PFSK-1 (cell line): ENCODE measurements at regions not wholly inside any gene's neighbourhood (a gene's known extent, or its start where the extent isn't known, plus 50 kb on each side); places are given as distances from the start of the nearest gene placed in this dataset.

Experiments
- FOXP2 ChIP-seq: optimal IDR thresholded peaks from 2 replicates; pipeline ENCODE3; 2011; ENCODE audit warnings: borderline replicate concordance, control low read depth, inconsistent platforms; ENCODE audit not compliant: insufficient read depth; ENCODE audit errors: extremely low read length, extremely low read depth
- POLR2AphosphoS5 ChIP-seq: IDR thresholded peaks from 2 replicates; pipeline ENCODE4 v1.6.1; 2012; ENCODE audit warnings: low read depth, mild to moderate bottlenecking, control low read depth, low read length, moderate library complexity
- REST ChIP-seq, 2 experiments: IDR thresholded peaks; 2 replicates each; pipeline versions ENCODE4 v1.6.1 to v1.8.0; 2011 to 2012; ENCODE audit warnings: low read depth in 2 of 2, low read length in 2 of 2, control low read depth in 1 of 2, inconsistent platforms in 1 of 2, mild to moderate bottlenecking in 1 of 2, moderate library complexity in 1 of 2; ENCODE audit not compliant: insufficient read depth in 1 of 2
- SIN3A ChIP-seq: IDR thresholded peaks from 2 replicates; pipeline ENCODE4 v1.6.1; 2012; ENCODE audit warnings: mild to moderate bottlenecking, low read length, moderate library complexity, borderline replicate concordance; ENCODE audit not compliant: insufficient read depth
- TAF1 ChIP-seq: IDR thresholded peaks from 2 replicates; pipeline ENCODE4 v1.6.1; 2012; ENCODE audit warnings: low read length, control low read depth, borderline replicate concordance; ENCODE audit not compliant: insufficient read depth

- TF ChIP-seq SIN3A (no peak), TAF1 (no peak), POLR2AphosphoS5 (no peak), REST (IDR thresholded peaks at IDR 0.05; ENCODE audit: insufficient read depth in 1 of 2, low read depth in 2 of 2, low read length in 2 of 2) (no peak), FOXP2 (no peak)
Observed at GRCh38 chr19:28615546-28615916, 597.4 kb downstream of the UQCRFS1 start.

DNA sequence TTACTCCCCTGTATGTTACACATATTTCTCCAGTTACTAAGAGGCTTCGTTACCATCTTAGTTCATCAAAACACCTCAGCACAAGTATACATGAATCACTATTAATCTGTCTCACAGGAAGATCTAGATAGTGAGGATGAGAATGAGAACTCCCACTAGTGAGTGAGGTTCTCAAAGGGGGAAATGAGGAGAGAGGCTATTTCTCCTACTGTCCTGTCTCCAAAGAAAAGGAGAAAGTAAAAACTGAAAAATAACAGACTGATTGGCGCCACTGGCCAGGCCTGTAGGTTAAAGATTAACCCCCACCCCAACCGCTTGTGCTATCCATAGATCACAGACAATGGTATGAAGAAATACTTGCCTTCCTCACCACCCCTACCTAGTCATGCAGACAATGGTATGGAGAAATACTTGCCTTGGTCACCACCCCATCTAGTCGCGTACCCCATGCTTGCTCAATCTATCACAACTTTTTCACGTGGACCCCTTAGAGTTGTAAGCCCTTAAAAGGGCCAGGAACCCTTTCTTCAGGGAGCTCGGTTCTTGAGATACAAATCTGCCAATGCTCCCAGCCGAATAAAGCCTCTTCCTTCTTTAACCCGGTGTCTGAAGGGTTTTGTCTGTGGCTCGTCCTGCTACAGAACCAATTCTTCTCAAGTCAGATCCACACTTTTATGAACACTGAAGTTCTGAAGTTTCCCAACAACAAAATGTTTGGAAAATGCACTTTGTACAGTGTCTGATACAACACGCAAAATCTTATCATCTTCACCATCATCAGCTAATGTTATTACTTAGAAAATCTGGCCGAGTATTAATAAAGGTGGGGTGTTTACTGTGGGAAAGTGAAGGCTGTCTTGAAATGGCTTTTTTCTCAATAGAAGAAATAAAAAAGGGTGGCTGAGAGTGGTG lies 598.1 kb downstream of the UQCRFS1 start:
- TF ChIP-seq SIN3A = no peak
- TF ChIP-seq TAF1 = no peak
- TF ChIP-seq REST (IDR thresholded peaks at IDR 0.05; ENCODE audit: insufficient read depth in 1 of 2, low read depth in 2 of 2, low read length in 2 of 2) = no peak
- no peak for TF ChIP-seq FOXP2
- no peak for TF ChIP-seq POLR2AphosphoS5

DNA sequence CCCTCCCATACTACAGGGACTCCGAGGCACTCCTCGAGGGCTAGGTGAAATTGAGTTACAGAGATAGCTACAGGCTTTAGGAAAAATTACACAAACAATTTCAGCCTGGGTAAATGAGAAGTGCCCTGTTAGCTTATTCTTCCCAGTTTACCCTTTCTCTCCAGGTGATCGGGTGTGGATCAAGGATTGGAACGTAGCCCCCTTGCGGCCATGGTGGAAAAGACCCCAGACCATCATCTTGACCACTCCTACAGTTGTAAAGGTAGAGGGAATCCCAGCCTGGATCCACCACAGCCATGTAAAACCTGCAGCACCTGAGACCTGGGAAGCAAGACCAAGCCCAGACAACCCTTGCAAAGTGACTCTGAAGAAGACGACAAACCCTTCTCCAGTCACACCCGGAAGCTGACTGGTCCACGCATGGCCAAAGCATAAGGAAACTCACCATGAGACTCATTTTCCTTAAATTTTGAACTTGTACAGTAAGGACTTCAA lies 600.6 kb downstream of the UQCRFS1 start:
- TF ChIP-seq REST (IDR thresholded peaks at IDR 0.05; ENCODE audit: insufficient read depth in 1 of 2, low read depth in 2 of 2, low read length in 2 of 2) (no peak), FOXP2 (no peak), POLR2AphosphoS5 (no peak), TAF1 (no peak), SIN3A (no peak)

GRCh38 chr19:28610731-28611130 lies 602.2 kb downstream of the UQCRFS1 start:
- no peak for TF ChIP-seq REST (IDR thresholded peaks at IDR 0.05; ENCODE audit: insufficient read depth in 1 of 2, low read depth in 2 of 2, low read length in 2 of 2)
- TF ChIP-seq TAF1 = no peak
- TF ChIP-seq FOXP2 = no peak
- TF ChIP-seq SIN3A = no peak
- no peak for TF ChIP-seq POLR2AphosphoS5
